OCI-LY1 (cell line): ENCODE measurements at regions not wholly inside any gene's neighbourhood (a gene's known extent, or its start where the extent isn't known, plus 50 kb on each side); places are given as distances from the start of the nearest gene placed in this dataset.

Experiments
- H2AFZ ChIP-seq: fragments of 200-600 bp; sonication (generic), shearing (Covaris generic); 2 replicates; pipeline ENCODE4 v1.6.0; 2014; ENCODE audit warnings: antibody characterized with exemption, mild to moderate bottlenecking, low read length
- H3F3A ChIP-seq: fragments of 200-600 bp; sonication (generic), shearing (Covaris generic); 2 replicates; pipeline ENCODE4 v1.6.0; 2014; ENCODE audit warnings: mild to moderate bottlenecking, antibody characterized with exemption, low read length, moderate library complexity; ENCODE audit not compliant: insufficient read depth
- H3K27ac ChIP-seq: fragments of 200-600 bp; sonication (generic); 2 replicates; pipeline ENCODE4 v1.5.1; 2014; ENCODE audit warnings: low read length, mixed run types, mild to moderate bottlenecking, low read depth; ENCODE audit not compliant: poor library complexity, severe bottlenecking
- H3K27me3 ChIP-seq: fragments of 200-600 bp; sonication (generic); 2 replicates; pipeline ENCODE4 v1.6.0; 2014; ENCODE audit warnings: antibody characterized with exemption, mild to moderate bottlenecking, low read length, moderate library complexity; ENCODE audit not compliant: insufficient read depth
- H3K36me3 ChIP-seq: fragments of 200-600 bp; sonication (generic); 2 replicates; pipeline ENCODE4 v1.6.1; 2014; ENCODE audit warnings: mild to moderate bottlenecking, antibody characterized with exemption, low read length, moderate library complexity, mixed read lengths; ENCODE audit not compliant: insufficient read depth
- H3K4me1 ChIP-seq: fragments of 200-600 bp; sonication (generic); 2 replicates; pipeline ENCODE4 v1.5.1; 2014; ENCODE audit warnings: mild to moderate bottlenecking, low read length, moderate library complexity; ENCODE audit not compliant: insufficient read depth, severe bottlenecking
- H3K4me2 ChIP-seq: fragments of 200-600 bp; sonication (generic), shearing (Covaris generic); 2 replicates; pipeline ENCODE4 v1.6.1; 2014; ENCODE audit warnings: low read length
- H3K4me3 ChIP-seq: fragments of 200-600 bp; sonication (generic); 2 replicates; pipeline ENCODE4 v1.5.1; 2014; ENCODE audit warnings: low read length, low read depth, mild to moderate bottlenecking, mixed read lengths; ENCODE audit not compliant: poor library complexity, severe bottlenecking
- H3K79me2 ChIP-seq: fragments of 200-600 bp; shearing (Covaris generic); 2 replicates; pipeline ENCODE4 v1.6.1; 2016; ENCODE audit warnings: mixed run types, low read length, mixed read lengths; ENCODE audit not compliant: insufficient read depth
- H3K9ac ChIP-seq: fragments of 200-600 bp; sonication (generic), shearing (Covaris generic); 2 replicates; pipeline ENCODE4 v1.6.1; 2014; ENCODE audit warnings: mild to moderate bottlenecking, low read length, mixed read lengths
- H3K9me2 ChIP-seq: fragments of 200-600 bp; sonication (generic), shearing (Covaris generic); 2 replicates; pipeline ENCODE4 v1.6.1; 2014; ENCODE audit warnings: low read depth, mild to moderate bottlenecking, low read length, mixed read lengths
- H3K9me3 ChIP-seq: fragments of 200-600 bp; shearing (Covaris generic); 2 replicates; pipeline ENCODE4 v1.6.1; 2014; ENCODE audit warnings: low read length, mixed read lengths
- H4K20me1 ChIP-seq: fragments of 200-600 bp; sonication (generic), shearing (Covaris generic); 2 replicates; pipeline ENCODE4 v1.6.0; 2016; ENCODE audit warnings: mild to moderate bottlenecking, low read length; ENCODE audit not compliant: insufficient read depth
- EZH2 ChIP-seq: fragments of 200-600 bp; sonication (generic), shearing (Covaris generic); IDR thresholded peaks from 2 replicates; pipeline ENCODE4 v1.8.0; 2017; ENCODE audit warnings: borderline replicate concordance, mixed run types, mild to moderate bottlenecking, antibody characterized with exemption, low read length, moderate library complexity, mixed read lengths
- TF ChIP-seq, protein P1 (sequence below): fragments of 200-600 bp; sonication (generic), shearing (Covaris generic); IDR thresholded peaks from 2 replicates; pipeline ENCODE4 v1.5.1; 2017; ENCODE audit warnings: mild to moderate bottlenecking, antibody characterized with exemption, low read length, moderate library complexity, mixed read lengths

DNA sequence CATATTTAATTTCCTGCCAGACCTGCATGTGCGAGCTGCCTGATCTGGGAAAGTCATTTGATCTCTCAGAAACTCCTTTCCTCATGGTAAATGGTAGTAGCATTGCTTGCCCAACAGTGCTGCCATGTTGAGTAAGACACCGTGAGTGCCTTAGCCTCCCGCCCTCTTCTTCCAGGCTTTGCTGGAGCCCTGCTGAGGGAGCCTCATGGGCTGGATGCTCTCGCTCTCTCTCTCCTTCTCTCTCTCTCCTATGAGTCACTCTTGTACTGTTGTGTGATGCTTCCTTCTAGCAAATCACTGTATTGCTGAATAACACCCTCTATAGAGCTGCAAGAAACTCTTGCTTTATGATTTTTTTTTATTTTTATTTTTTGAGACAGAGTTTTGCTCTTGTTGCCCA lies 365.5 kb downstream of the UQCRFS1 start:
- Histone ChIP-seq H3K4me3 (no peak overlapping the region), H3K36me3 (no peaks in the 10 kb centered on the region), H3F3A (no peaks in the 10 kb centered on the region), H3K27me3 (no peaks in the 10 kb centered on the region), H4K20me1 (no peaks in the 10 kb centered on the region), H2AFZ (no peak overlapping the region), H3K4me2 (no peak overlapping the region), H3K79me2 (no peaks in the 10 kb centered on the region), H3K9me2 (no peaks in the 10 kb centered on the region), H3K9ac (no peak overlapping the region), H3K4me1 (no peaks in the 10 kb centered on the region), H3K9me3 (no peaks in the 10 kb centered on the region), H3K27ac (no peak overlapping the region)
- no peak for TF ChIP-seq EZH2
- TF ChIP-seq, protein P1, sequence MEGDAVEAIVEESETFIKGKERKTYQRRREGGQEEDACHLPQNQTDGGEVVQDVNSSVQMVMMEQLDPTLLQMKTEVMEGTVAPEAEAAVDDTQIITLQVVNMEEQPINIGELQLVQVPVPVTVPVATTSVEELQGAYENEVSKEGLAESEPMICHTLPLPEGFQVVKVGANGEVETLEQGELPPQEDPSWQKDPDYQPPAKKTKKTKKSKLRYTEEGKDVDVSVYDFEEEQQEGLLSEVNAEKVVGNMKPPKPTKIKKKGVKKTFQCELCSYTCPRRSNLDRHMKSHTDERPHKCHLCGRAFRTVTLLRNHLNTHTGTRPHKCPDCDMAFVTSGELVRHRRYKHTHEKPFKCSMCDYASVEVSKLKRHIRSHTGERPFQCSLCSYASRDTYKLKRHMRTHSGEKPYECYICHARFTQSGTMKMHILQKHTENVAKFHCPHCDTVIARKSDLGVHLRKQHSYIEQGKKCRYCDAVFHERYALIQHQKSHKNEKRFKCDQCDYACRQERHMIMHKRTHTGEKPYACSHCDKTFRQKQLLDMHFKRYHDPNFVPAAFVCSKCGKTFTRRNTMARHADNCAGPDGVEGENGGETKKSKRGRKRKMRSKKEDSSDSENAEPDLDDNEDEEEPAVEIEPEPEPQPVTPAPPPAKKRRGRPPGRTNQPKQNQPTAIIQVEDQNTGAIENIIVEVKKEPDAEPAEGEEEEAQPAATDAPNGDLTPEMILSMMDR: no peak

DNA sequence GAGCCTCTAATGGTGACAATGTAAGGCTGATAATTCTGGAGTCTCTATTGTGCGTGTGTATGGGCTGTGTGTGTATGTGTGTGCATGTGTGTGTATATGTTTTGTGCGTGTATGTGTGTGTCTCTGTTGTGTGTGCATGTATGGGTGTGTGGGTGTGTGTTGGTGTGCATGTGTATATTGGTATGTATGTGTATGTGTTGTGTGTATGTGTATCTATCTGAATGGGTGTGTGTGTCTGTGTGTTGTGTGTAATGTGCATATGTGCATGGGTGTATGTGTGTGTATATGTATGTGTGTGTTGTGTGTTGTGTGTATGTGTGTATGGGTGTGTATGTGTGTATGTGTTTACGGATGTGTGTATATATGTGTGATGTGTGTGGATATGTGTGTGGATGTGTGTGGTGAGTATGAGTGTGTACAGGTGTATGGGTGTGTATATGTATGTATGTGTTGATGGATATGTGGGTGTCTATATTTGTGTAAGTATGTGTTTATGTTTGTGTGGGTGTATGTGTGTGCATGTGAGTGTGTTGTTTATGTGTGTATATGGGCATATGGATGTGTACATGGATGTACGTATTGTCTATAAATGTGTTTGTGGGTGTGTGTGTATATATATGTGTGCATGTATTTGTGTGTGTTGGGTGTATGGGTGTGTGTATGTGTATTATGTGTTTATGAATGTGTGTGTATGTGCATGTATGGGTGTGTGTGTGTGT lies 366.7 kb downstream of the UQCRFS1 start:
- Histone ChIP-seq H3K4me2 (no peak overlapping the region), H3K4me1 (no peaks in the 10 kb centered on the region), H3K79me2 (no peaks in the 10 kb centered on the region), H3F3A (no peaks in the 10 kb centered on the region), H3K4me3 (no peak overlapping the region), H4K20me1 (no peaks in the 10 kb centered on the region), H3K36me3 (no peaks in the 10 kb centered on the region), H3K27me3 (no peaks in the 10 kb centered on the region), H2AFZ (no peak overlapping the region), H3K9me2 (no peaks in the 10 kb centered on the region), H3K27ac (no peak overlapping the region), H3K9ac (no peak overlapping the region), H3K9me3 (no peaks in the 10 kb centered on the region)
- no peak for TF ChIP-seq EZH2

DNA sequence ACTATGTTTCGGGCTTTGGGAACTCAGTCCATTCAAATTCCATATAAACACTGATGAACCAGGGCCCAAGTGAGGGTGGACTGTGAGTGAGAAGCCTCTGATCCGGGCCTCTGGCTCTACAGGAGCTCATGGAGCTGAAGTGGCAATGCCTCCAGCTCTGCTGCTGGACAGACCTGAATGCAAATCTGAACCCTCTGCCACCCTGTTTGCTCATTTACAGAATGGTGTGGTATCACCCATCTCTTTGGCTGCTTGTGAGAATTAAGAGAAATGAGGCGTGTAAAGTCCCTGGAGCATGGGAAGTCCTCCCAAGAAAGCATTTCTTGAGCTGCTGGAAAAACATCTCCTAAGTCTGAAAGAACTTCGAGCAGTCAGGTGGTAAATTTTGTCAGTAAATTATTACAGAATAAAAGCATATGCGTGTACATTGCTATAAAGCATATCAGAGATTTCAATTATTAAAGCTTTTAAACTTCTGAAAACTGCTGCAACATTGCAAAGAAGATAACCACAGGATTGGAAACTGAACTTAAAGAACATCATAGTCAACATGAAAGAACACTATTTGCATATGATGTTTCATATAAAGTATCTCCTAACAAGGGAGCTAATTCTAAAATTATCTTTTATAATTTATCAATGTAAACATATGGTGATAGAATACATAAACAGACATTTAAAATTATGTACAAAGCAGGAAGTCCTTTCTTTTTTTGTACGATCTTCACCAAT lies 369.0 kb downstream of the UQCRFS1 start:
- Histone ChIP-seq H2AFZ (no peak overlapping the region), H3K79me2 (no peaks in the 10 kb centered on the region), H3K9ac (no peak overlapping the region), H3K27me3 (no peaks in the 10 kb centered on the region), H3K4me3 (no peak overlapping the region), H3K36me3 (no peaks in the 10 kb centered on the region), H3K27ac (no peak overlapping the region), H3F3A (no peaks in the 10 kb centered on the region), H3K9me3 (no peaks in the 10 kb centered on the region), H4K20me1 (no peaks in the 10 kb centered on the region), H3K4me1 (no peaks in the 10 kb centered on the region), H3K4me2 (no peak overlapping the region), H3K9me2 (no peaks in the 10 kb centered on the region)
- TF ChIP-seq, protein P1: no peak
- TF ChIP-seq EZH2: no peak
